Large intestine (tissue), 3 donors: ENCODE measurements at regions not wholly inside any gene's neighbourhood (a gene's known extent, or its start where the extent isn't known, plus 50 kb on each side); places are given as distances from the start of the nearest gene placed in this dataset.

Experiments
- DNase-seq, 2 donors: peaks; one replicate each; pipeline versions ENCODE4 v3.0.0 to v3.0.0-alpha.2; 2013
- H3K27ac ChIP-seq: one replicate; pipeline ENCODE4 v1.5.1; 2013; ENCODE audit warnings: low read length
- H3K27me3 ChIP-seq: 2 replicates; pipeline ENCODE4 v1.6.1; 2013; ENCODE audit warnings: low read length; ENCODE audit not compliant: control insufficient read depth, insufficient read depth
- H3K36me3 ChIP-seq: 2 replicates; pipeline ENCODE4 v1.6.1; 2013; ENCODE audit warnings: low read length; ENCODE audit not compliant: control insufficient read depth, insufficient read depth
- H3K4me1 ChIP-seq: one replicate; pipeline ENCODE4 v1.6.1; 2013; ENCODE audit warnings: low read length; ENCODE audit not compliant: control insufficient read depth, insufficient read depth
- H3K4me3 ChIP-seq: one replicate; pipeline ENCODE4 v1.5.1; 2013; ENCODE audit warnings: low read length
- H3K9me3 ChIP-seq: one replicate; pipeline ENCODE4 v1.6.1; 2013; ENCODE audit warnings: mild to moderate bottlenecking, low read depth, low read length, moderate library complexity; ENCODE audit not compliant: control insufficient read depth
- WGBS: methylation state at CpG from one replicate; pipeline ENCODE4 v1.1.5; 2013; ENCODE audit warnings: low lambda C conversion rate; ENCODE audit not compliant: insufficient coverage; 5-methylcytosine and 5-hydroxymethylcytosine counted together

DNA sequence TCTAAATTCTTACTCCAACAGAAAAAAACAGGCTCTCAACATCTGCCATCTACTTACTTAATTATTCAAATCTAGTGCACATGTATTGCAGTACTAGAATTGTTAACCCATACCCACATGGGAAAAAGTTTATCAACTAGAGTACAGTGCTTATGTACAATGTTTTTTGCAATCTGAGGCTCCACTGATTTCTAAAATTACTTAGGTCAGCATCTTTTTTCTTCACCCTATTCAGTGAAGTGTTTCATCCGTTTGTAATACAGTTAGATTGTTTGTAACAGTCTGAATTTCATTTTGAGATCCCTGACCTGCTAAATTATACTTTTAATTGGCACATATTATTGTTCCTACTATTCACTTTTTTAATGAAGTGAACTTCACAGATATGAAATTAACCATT is 402.2 kb downstream of the FOXA2 start:
- WGBS, result no CpG with 5 or more reads among the region's 1 CpG
- Histone ChIP-seq H3K4me1 (no peaks in the 10 kb centered on the region), H3K27ac (no peak overlapping the region), H3K4me3 (no peak overlapping the region), H3K9me3 (no peaks in the 10 kb centered on the region), H3K27me3 (no peaks in the 10 kb centered on the region), H3K36me3 (no peaks in the 10 kb centered on the region)
- DNase-seq, result no peak

GRCh38 chr20:22180244-22180643 is 404.1 kb downstream of the FOXA2 start:
- WGBS, result no CpG with 5 or more reads among the region's 1 CpG

GRCh38 chr20:22160101-22160652 is 424.2 kb downstream of the FOXA2 start:
- Histone ChIP-seq H3K4me3 (no peak overlapping the region), H3K27me3 (no peaks in the 10 kb centered on the region), H3K27ac (no peak overlapping the region), H3K4me1 (no peaks in the 10 kb centered on the region), H3K9me3 (no peaks in the 10 kb centered on the region), H3K36me3 (no peaks in the 10 kb centered on the region)
- no peak for DNase-seq
- WGBS, result 20% methylated on average over 1 of the region's 10 CpGs

More at GRCh38 chr20:22180244-22180643, 404.1 kb downstream of the FOXA2 start:
- no peak overlapping the region for H3K27ac ChIP-seq
- no peaks in the 10 kb centered on the region for H3K9me3 ChIP-seq
- DNase-seq, result no peak
- no peaks in the 10 kb centered on the region for H3K36me3 ChIP-seq
- H3K4me1 ChIP-seq, result no peaks in the 10 kb centered on the region
- no peaks in the 10 kb centered on the region for H3K27me3 ChIP-seq
- H3K4me3 ChIP-seq, result no peak overlapping the region

DNA sequence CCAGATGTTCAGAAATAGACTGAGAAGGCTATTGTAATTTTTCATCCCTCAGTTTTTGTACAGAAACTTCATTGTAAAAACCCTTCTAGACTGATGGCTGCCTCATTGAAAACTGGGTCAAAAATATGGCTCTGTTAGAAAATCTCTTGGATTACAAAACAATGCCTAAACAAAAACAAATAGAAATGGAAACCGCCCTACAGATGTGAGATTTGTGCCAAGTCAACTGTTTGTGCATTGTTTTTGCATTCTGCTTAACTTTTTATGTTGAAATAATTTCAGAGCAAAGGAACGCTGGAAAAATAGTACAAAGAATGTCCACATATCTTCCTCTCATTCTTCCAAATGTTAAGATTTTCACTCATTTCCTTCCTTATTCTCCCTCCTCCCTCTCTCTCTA is 425.1 kb downstream of the FOXA2 start:
- Histone ChIP-seq H3K27me3 (no peaks in the 10 kb centered on the region), H3K4me1 (no peaks in the 10 kb centered on the region), H3K27ac (no peak overlapping the region), H3K4me3 (no peak overlapping the region), H3K36me3 (no peaks in the 10 kb centered on the region), H3K9me3 (no peaks in the 10 kb centered on the region)
- DNase-seq, result no peak
- 90% methylated on average over 2 of the region's 2 CpGs for WGBS

- H3K4me1 ChIP-seq, result no peaks in the 10 kb centered on the region
- H3K27me3 ChIP-seq, result no peaks in the 10 kb centered on the region
- no peak overlapping the region for H3K4me3 ChIP-seq
- H3K36me3 ChIP-seq, result no peaks in the 10 kb centered on the region
- DNase-seq, result no peak
- H3K27ac ChIP-seq, result no peak overlapping the region
- H3K9me3 ChIP-seq, result no peaks in the 10 kb centered on the region
Observed at GRCh38 chr20:22127587-22127986, 422.1 kb downstream of the PAX1 start.

- H3K4me3 ChIP-seq, result no peak overlapping the region
- WGBS, result no CpG with 5 or more reads among the region's 3 CpGs
- no peaks in the 10 kb centered on the region for H3K36me3 ChIP-seq
- no peaks in the 10 kb centered on the region for H3K27me3 ChIP-seq
- no peaks in the 10 kb centered on the region for H3K9me3 ChIP-seq
- DNase-seq, result no peak
- H3K4me1 ChIP-seq, result no peaks in the 10 kb centered on the region
- no peak overlapping the region for H3K27ac ChIP-seq
Observed at GRCh38 chr20:22106308-22106938, 401.0 kb downstream of the PAX1 start.

GRCh38 chr20:22101606-22102005 is 396.1 kb downstream of the PAX1 start:
- H3K27ac ChIP-seq, result no peak overlapping the region
- H3K4me1 ChIP-seq, result no peaks in the 10 kb centered on the region
- DNase-seq, result no peak
- no peaks in the 10 kb centered on the region for H3K9me3 ChIP-seq
- 100% methylated on average over 1 of the region's 3 CpGs for WGBS
- H3K27me3 ChIP-seq, result no peaks in the 10 kb centered on the region
- no peaks in the 10 kb centered on the region for H3K36me3 ChIP-seq
- no peak overlapping the region for H3K4me3 ChIP-seq

DNA sequence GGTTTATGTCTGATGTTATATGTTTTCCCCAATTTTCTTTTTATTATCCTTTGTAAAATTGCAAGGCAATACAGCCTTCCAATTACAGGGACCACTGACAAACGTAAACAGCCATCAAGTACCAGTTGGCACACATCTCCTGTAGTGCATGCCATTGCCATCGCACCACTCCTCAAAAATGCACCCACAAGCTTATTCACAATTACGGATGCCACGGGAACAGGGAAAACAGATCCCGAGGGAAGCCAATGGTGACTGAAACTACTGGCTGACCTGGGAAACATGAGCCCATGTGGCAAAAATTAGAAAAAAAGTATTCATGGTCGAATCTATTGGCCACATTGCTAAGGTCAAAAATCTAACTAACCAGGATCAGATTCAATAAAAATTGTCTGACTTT is 395.2 kb downstream of the PAX1 start:
- H3K4me1 ChIP-seq, result no peaks in the 10 kb centered on the region
- no peak overlapping the region for H3K27ac ChIP-seq
- WGBS, result no CpG with 5 or more reads among the region's 6 CpGs
- DNase-seq, result no peak
- H3K27me3 ChIP-seq, result no peaks in the 10 kb centered on the region
- no peak overlapping the region for H3K4me3 ChIP-seq
- no peaks in the 10 kb centered on the region for H3K9me3 ChIP-seq
- H3K36me3 ChIP-seq, result no peaks in the 10 kb centered on the region

DNA sequence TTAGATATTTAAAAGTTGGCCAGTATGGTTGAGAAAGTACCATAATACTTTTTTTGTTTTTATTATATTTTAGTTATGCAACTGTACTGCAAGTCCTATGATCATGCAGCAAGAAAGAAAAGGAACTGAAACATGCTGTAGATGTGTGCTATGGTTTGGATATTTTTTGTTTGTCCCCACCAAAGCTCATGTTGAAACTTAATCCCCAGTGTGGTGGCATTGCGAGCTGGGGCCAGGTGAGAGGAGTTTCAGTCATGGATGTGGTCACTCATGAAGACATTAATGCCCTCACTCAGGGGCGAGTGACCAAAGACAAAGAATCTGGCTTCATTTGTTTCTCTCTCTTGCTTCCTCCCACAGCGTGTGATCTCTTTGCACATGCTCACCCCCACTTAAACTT is 393.9 kb downstream of the PAX1 start:
- no peaks in the 10 kb centered on the region for H3K36me3 ChIP-seq
- no peaks in the 10 kb centered on the region for H3K4me1 ChIP-seq
- no CpG with 5 or more reads among the region's 3 CpGs for WGBS
- H3K27ac ChIP-seq, result no peak overlapping the region
- no peak overlapping the region for H3K4me3 ChIP-seq
- no peaks in the 10 kb centered on the region for H3K9me3 ChIP-seq
- H3K27me3 ChIP-seq, result no peaks in the 10 kb centered on the region
- no peak for DNase-seq

GRCh38 chr20:22098511-22098910 is 393.0 kb downstream of the PAX1 start:
- no peak for DNase-seq

GRCh38 chr20:22093122-22093521 is 387.7 kb downstream of the PAX1 start:
- no peak overlapping the region for H3K27ac ChIP-seq
- no peaks in the 10 kb centered on the region for H3K27me3 ChIP-seq
- H3K9me3 ChIP-seq, result no peaks in the 10 kb centered on the region
- H3K36me3 ChIP-seq, result no peaks in the 10 kb centered on the region
- H3K4me3 ChIP-seq, result no peak overlapping the region
- no peak for DNase-seq
- H3K4me1 ChIP-seq, result no peaks in the 10 kb centered on the region
- 55% methylated on average over 1 of the region's 1 CpG for WGBS

More at GRCh38 chr20:22098511-22098910, 393.0 kb downstream of the PAX1 start:
- no peak overlapping the region for H3K27ac ChIP-seq
- no peaks in the 10 kb centered on the region for H3K4me1 ChIP-seq
- WGBS, result no CpG with 5 or more reads among the region's 2 CpGs
- no peaks in the 10 kb centered on the region for H3K36me3 ChIP-seq
- H3K27me3 ChIP-seq, result no peaks in the 10 kb centered on the region
- no peaks in the 10 kb centered on the region for H3K9me3 ChIP-seq
- H3K4me3 ChIP-seq, result no peak overlapping the region
